ENCODE measurements at regions not wholly inside any gene's neighbourhood (a gene's known extent, or its start where the extent isn't known, plus 50 kb on each side); places are given as distances from the start of the nearest gene placed in this dataset.

GRCh38 chr15:93327364-93327763, 238.4 kb upstream of the RGMA start:
- H2AFZ ChIP-seq (ENCODE audit: low read length), result no peak overlapping the region
- H2AK5ac ChIP-seq (ENCODE audit: low read depth, low read length), result no peak overlapping the region
- H3K79me2 ChIP-seq (ENCODE audit: control insufficient read depth in 1 of 2, insufficient read depth in 2 of 2, low read length in 2 of 2), result no peaks in the 10 kb centered on the region
- H3K4me1 ChIP-seq (replicated peaks in 1 of 4; ENCODE audit: control insufficient read depth in 3 of 4, insufficient read depth in 4 of 4, low read length in 3 of 4), result peaks cover 4 to 9% (median 9%) of the 10 kb centered on the region in 4 experiments; a peak in 4 of 7 replicates
- 21% methylated on average over 2 of the region's 2 CpGs; no CpG with 5 or more reads in 1 of the 2 experiments for WGBS, 2 experiments (ENCODE audit: extremely low coverage in 1 of 2, insufficient coverage in 1 of 2, insufficient read length in 1 of 2, insufficient replicate concordance in 2 of 2, low coverage in 1 of 2, low lambda C conversion rate in 2 of 2, missing lambda C conversion rate in 1 of 2)
- no peak for DNase-seq (ENCODE audit: low read depth in 1 of 2, low spot score in 2 of 2)
- H3K23ac ChIP-seq (ENCODE audit: insufficient read length), result no peak overlapping the region
- H2BK15ac ChIP-seq (ENCODE audit: low read length), result no peak overlapping the region
- H3K14ac ChIP-seq (ENCODE audit: insufficient read length), result no peak overlapping the region
- H3K56ac ChIP-seq (replicated peaks; ENCODE audit: insufficient read length, low read depth, low read length), result no peak overlapping the region
- ChIA-PET POLR2A (ENCODE audit: partially characterized antibody) (interaction anchor here (1.1 kb wide), 1 partner anchor 15 kb away, joined by 3 read pairs; no protein-coding TSS in a partner anchor), CTCF (ENCODE audit: partially characterized antibody) (interaction anchor here (0.9 to 2.6 kb wide), 5 partner anchors 9 to 239 kb away, joined by 3 to 9 read pairs (median 3); no protein-coding TSS in a partner anchor)
- H3K4me3 ChIP-seq (ENCODE audit: extremely low read depth in 1 of 4, insufficient read depth in 2 of 4, low read depth in 3 of 4, low read length in 4 of 4), result peak overlapping the region in 1 of 4 experiments; percentile 27; a peak in 1 of 8 replicates
- no peak overlapping the region for H3K9ac ChIP-seq (replicated peaks in 1 of 4; ENCODE audit: extremely low read depth in 1 of 4, low read depth in 3 of 4, low read length in 3 of 4)
- H2BK20ac ChIP-seq (ENCODE audit: low read length), result no peak overlapping the region
- no peak overlapping the region for H4K91ac ChIP-seq (replicated peaks; ENCODE audit: insufficient read length, low read length)
- H2BK12ac ChIP-seq (ENCODE audit: low read depth, low read length), result no peak overlapping the region
- peaks cover 4% of the 10 kb centered on the region; the same call in 1 of the 2 replicates for H3K23me2 ChIP-seq (ENCODE audit: low read depth, low read length)
- no peak overlapping the region for H4K8ac ChIP-seq (ENCODE audit: extremely low read depth, insufficient read depth, low read length)
- TF ChIP-seq KDM5A (IDR thresholded peaks at IDR 0.05; ENCODE audit: low read length), result no peak
- TF ChIP-seq POU5F1 (IDR thresholded peaks at IDR 0.05; ENCODE audit: low read depth, low read length), result peak; percentile 34; the same call in 1 of the 2 replicates
- no peak overlapping the region for H3K4ac ChIP-seq (replicated peaks; ENCODE audit: insufficient read length, low read depth, low read length)
- H3K4me2 ChIP-seq (ENCODE audit: insufficient read depth in 1 of 2, low read depth in 2 of 2, low read length in 2 of 2), result peak overlapping the region; percentile 5 to 45; a peak in 1 of 4 replicates
- H3K79me1 ChIP-seq (ENCODE audit: low read depth, low read length), result no peaks in the 10 kb centered on the region
- H3K27ac ChIP-seq (ENCODE audit: low read depth, low read length), result no peak overlapping the region
- FAIRE-seq, result no peak
- no peaks in the 10 kb centered on the region for H3K9me3 ChIP-seq (ENCODE audit: insufficient read depth in 2 of 2, low read depth in 1 of 2, low read length in 1 of 2)
- no peaks in the 10 kb centered on the region; a peak in 1 of 8 replicates for H3K36me3 ChIP-seq (ENCODE audit: control insufficient read depth in 2 of 4, insufficient read depth in 4 of 4, low read length in 3 of 4)
- H2BK120ac ChIP-seq (replicated peaks; ENCODE audit: low read depth, low read length), result no peak overlapping the region
- H3K27me3 ChIP-seq (replicated peaks in 1 of 4; ENCODE audit: control insufficient read depth in 3 of 4, extremely low read depth in 1 of 4, insufficient read depth in 3 of 4, low read length in 3 of 4), result peaks cover 0 to 20% (median 14%) of the 10 kb centered on the region in 4 experiments; a peak in 6 of 7 replicates
- H4K20me1 ChIP-seq (replicated peaks in 1 of 2; ENCODE audit: control insufficient read depth in 1 of 2, insufficient read depth in 2 of 2, low read length in 2 of 2), result no peaks in the 10 kb centered on the region
- no peak overlapping the region for H2BK5ac ChIP-seq (ENCODE audit: low read depth, low read length)
- H3K18ac ChIP-seq (ENCODE audit: extremely low read depth, low read length), result no peak overlapping the region
- no peak overlapping the region for H4K5ac ChIP-seq (ENCODE audit: insufficient read length, low read depth, low read length)

All from H1 (cell line).